B cell (primary cell): ENCODE measurements at regions not wholly inside any gene's neighbourhood (a gene's known extent, or its start where the extent isn't known, plus 50 kb on each side); places are given as distances from the start of the nearest gene placed in this dataset.

Source experiments
- CTCF ChIP-seq: fragments of 200-600 bp; IDR thresholded peaks from one replicate; pipeline ENCODE4 v1.8.0; 2022; ENCODE audit warnings: antibody characterized with exemption, mild to moderate bottlenecking
- EZH2 ChIP-seq: IDR thresholded peaks from 2 replicates; pipeline ENCODE4 v1.6.1; 2012; ENCODE audit warnings: borderline replicate concordance, low read depth, mild to moderate bottlenecking, moderate library complexity, low read length; ENCODE audit not compliant: insufficient read depth, poor library complexity, severe bottlenecking

GRCh38 chr6:81950877-81951276 lies 198.4 kb upstream of the TENT5A start:
- TF ChIP-seq CTCF (no peak), EZH2 (no peak)
